Activated CD4-positive, alpha-beta T cell treated with anti-CD3 and anti-CD28 coated beads for 1 hour (primary cell): ENCODE measurements at regions not wholly inside any gene's neighbourhood (a gene's known extent, or its start where the extent isn't known, plus 50 kb on each side); places are given as distances from the start of the nearest gene placed in this dataset.

ENCODE experiments used
- DNase-seq: peaks from one replicate; pipeline ENCODE4 v3.0.0-alpha.2; 2020

- DNase-seq, result no peak
These were observed 78.0 kb upstream of the DRD2 start for GRCh38 chr11:113553235-113553634.

GRCh38 chr11:113552271-113552670, 77.1 kb upstream of the DRD2 start:
- no peak for DNase-seq

- no peak for DNase-seq
These were observed 76.4 kb upstream of the DRD2 start for GRCh38 chr11:113551645-113552044.

DNA sequence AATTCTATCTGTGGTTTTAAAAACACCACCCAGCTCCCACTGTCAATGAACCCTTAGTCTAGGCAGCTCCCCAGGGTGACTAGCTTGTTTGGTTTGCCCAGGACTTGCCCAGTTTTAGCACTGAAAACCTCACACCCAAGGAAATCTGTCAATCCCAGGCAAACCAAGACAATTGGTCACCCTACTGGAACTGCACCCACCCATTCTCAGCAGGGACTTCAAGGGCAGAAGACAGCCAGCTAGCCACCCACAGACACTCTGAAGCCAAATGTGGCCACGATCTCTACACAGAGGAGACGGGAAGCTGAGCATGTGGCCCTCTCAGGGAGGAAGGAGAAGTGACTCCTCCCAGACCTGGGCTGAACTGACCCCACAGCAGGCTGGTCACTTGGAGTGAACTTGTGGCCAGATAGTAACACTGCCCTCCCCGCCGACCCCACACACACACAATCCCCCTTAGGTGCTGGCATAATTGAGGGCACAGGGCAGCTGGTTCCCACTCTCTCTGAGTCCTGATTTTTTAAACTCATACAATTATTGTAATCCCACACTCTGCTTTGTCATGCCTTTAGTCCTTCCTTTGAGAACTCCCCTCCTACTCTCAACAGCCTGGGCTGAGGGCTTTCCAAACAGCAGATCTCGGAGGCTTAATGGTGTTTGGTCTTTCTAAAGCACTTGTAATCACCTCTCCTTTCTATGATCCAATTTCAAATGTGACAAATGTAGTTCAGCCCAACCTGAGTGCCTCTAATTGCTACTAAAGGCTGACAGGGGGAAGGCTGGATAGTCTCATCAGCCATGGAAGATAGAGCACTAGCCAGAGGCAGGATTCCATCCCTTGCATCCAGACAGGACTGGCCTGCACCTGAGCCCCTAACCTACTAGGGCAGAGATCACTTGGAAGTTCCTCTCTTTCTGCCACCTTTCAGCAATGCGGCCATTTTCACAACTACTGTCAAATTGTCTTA, 74.7 kb upstream of the DRD2 start:
- DNase-seq, result no peak

GRCh38 chr11:113549061-113549460, 73.9 kb upstream of the DRD2 start:
- DNase-seq, result no peak

- no peak for DNase-seq
These were observed 72.5 kb upstream of the DRD2 start for GRCh38 chr11:113547739-113548138.

GRCh38 chr11:113546757-113547507, 71.7 kb upstream of the DRD2 start:
- DNase-seq, result no peak

DNA sequence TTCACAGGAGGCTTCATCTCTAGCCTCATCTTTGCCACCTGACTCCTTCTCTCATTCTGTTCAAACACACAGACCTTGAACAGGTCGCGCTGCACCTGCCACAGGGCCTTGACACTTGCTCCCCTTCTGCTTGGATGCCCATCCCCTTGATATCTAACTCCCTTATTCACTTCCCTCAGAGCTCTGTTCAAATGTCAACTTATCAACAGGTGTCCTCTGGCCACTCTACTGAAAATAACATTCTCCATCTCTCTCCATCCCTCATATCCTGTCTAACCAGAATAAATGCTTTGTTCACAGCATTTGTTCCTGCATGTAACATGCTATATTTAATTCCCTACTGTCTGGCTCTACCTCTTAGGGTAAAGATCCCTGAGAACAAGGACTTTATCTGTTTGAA, 67.2 kb upstream of the DRD2 start:
- DNase-seq, result no peak

DNA sequence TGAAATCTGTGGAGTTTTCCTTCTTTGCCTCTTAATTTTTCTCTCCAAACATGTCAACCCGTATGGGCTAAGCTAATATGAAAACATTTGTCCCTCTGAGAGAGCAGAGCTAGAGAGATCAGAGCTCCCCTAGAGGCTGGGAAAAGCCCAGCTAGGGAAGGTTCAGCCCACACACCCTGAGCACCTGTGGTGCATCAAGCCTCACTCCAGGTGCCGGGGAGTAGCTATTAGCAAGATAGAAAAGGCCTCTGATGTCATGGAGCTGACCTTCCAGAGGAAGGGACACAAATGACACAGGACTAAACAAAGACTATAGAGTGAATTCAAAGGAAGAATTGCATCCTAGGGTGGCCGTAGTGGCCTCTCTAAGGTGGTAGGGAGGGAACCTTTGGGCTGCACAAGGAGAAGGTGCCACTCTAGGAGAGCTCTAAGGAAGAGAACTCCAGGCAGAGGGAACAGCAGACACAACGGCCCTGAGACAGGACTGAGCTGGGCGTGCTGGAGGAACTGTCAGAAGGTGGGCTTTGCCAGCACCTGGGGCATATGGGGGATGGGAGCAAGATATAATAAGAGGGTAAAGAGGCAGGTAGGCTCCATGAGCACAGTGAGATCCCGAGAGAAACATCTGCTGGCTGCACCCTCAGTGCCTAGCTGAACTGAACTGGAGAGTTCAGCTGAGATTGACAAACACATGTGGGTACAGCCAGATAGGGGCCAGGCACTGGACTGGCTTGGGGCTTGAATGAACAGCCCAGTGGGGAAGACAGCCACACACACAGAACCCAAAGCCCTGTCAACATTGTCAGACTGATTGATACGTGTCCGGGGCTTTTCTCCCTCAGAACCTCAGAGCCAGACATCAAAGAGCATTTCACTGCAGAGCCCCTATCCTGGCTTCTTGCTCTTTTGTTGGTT, 65.5 kb upstream of the DRD2 start:
- no peak for DNase-seq

- DNase-seq, result no peak
These were observed 63.5 kb upstream of the DRD2 start for GRCh38 chr11:113538451-113539412.

GRCh38 chr11:113534625-113535024, 59.4 kb upstream of the DRD2 start:
- DNase-seq, result no peak

- no peak for DNase-seq
These were observed 58.2 kb upstream of the DRD2 start for GRCh38 chr11:113533425-113533698.

DNA sequence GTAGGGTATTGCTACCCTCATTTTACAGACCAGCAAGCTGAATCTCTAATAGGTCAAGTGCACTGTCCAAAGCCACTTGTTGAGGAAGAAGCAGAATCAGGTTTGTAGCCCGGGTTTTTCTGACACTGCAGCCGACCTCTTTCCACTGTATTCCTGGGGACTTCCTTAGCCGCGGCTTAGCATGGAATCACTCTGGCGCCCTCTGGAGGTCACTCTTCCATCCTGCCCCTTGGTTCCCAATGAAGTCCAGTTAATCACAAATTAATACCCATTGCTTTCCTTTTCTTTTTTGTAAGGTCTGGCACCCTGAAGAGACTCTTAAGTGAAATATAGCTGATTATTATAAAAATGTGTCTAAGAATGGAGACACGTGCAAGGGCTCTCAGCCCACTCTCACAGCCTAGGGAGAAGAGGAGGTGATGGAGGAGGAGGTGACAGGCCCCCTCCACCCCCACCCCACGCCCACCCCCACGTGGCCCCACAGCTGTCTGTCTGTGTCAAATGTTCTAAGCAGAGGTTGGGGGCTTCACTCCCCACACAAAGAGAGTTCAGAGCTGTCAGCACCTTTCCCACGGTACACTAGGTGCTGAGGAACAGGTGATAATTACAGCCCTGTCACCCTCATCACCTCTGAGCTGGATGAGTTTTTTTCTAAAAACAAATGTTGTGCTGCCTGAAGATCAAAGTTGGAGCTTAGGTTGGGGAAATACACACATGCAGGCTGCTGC, 57.7 kb upstream of the DRD2 start:
- peak; percentile 17 for DNase-seq

DNA sequence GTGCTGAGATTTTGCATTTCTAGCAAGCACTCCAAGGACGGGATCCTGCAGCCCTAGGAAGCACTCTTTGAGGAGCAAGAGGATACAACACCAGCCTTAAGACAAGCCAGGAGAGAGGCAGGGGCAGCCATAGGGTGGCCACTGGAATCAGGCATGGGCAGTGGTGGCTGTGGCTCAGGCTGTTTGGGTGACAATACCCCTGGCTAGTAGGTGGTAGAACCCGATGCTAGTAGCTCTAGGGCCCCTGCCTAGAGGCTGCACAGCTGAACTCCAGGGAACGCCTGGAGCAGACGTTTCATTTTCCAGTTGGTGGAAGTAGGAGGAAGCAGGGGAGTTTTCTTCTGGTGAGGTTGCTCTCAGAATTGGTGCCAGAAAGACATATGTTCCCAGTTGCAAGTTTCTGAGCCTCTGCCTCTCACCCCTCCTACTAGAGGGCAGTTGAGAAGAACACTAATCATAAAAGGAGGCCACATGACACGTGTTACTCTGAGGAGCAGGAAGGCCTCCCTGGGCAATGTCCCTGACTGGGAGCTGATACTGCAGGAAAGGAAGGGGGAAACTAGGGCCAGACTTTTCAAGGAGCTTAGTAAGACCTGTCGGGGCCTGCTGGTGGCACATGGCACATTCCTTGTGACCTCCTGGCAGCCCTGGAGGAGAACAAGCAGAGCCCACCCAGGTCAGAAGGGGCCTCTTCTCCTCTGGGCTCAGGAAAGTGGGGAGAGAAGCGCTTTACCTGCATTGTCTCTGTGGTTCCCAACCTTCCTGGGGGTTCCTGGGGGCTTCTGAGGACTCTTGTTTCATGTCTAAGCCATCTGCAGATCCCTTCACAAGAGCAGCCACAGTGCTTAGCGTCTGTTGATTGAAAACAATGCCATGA, 56.6 kb upstream of the DRD2 start:
- no peak for DNase-seq

DNA sequence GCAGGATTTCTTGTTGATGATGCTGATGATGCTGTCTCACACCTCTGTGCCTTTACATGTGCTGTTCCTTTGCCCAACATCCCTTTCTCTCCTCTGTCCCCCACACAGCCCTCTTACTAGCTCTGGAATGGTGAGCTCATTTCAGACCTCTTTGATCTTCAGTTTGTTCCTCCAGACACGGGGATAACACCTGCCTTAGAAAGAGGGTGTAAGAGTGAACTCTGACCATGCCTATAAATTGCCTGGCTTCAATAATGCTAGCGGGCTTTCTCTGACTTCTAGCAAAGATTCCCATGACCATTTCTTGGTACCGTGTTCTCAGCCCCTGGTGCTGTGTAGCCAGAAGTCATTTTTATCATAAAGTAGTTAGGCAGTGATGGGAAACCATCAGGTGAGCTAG, 55.9 kb upstream of the DRD2 start:
- DNase-seq, result no peak

- DNase-seq, result no peak
These were observed 54.4 kb upstream of the DRD2 start for GRCh38 chr11:113529606-113530005.

DNA sequence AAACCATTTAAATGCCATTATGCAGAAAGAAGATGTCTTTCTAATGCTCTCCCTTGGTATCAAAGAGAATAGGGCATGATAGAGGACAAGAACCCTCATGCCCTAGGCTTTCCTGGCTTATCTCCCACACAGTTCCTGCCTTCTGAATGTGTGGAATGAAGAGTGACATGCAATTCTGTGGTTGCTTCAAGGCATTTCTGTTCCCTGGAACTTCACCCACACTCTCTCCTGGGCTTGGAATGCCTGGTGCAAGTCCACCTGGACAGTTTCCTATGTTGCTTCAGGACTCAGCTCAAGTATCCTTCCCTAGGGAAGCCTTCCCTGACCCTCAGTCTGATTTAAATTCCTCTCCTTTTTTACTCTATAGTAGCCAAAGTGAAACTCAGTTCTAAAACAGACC, 53.8 kb upstream of the DRD2 start:
- DNase-seq, result no peak

DNA sequence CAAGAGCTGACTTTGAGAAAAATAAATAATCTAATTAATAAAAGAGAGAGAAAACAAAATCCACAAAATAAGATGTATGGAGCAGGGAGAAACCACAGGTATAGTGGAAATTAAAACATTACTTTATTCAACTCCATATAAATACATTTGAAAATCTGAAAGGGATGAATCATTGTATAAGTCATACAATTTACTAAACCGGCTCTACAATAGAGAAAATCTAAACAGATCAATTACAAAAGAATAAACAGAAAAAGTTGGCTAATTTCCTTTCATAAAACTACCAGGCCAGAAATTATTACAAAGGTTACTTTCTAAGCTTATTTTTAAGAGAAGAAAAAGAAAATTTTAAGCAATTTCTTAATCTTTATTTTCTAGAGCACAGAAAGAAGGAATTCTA, 51.3 kb upstream of the DRD2 start:
- DNase-seq, result no peak
